ENCODE measurements at regions not wholly inside any gene's neighbourhood (a gene's known extent, or its start where the extent isn't known, plus 50 kb on each side); places are given as distances from the start of the nearest gene placed in this dataset.

GRCh38 chr3:30135190-30135589 is 471.2 kb upstream of the TGFBR2 start:
- Mint-ChIP-seq H3K9me3 (no peaks in the 10 kb centered on the region), H3K36me3 (ENCODE audit: low read depth) (no peaks in the 10 kb centered on the region), H3K27ac (no peak overlapping the region), H3K27me3 (no peaks in the 10 kb centered on the region), H3K4me3 (no peak overlapping the region), H3K4me1 (no peaks in the 10 kb centered on the region)
- ATAC-seq (no peak), DNase-seq (no peak)

- H3K27ac Mint-ChIP-seq: no peak overlapping the region
- DNase-seq: no peak
- no peaks in the 10 kb centered on the region for H3K27me3 Mint-ChIP-seq
- no peaks in the 10 kb centered on the region for H3K9me3 Mint-ChIP-seq
- ATAC-seq: no peak
- H3K4me3 Mint-ChIP-seq: no peak overlapping the region
- no peaks in the 10 kb centered on the region for H3K4me1 Mint-ChIP-seq
- H3K36me3 Mint-ChIP-seq (ENCODE audit: low read depth): no peaks in the 10 kb centered on the region
Observed at GRCh38 chr3:30139283-30139682, 467.1 kb upstream of the TGFBR2 start.

- no peak for DNase-seq
- H3K9me3 Mint-ChIP-seq: no peaks in the 10 kb centered on the region
- no peaks in the 10 kb centered on the region for H3K27me3 Mint-ChIP-seq
- no peak for ATAC-seq
- H3K4me1 Mint-ChIP-seq: no peaks in the 10 kb centered on the region
- H3K36me3 Mint-ChIP-seq (ENCODE audit: low read depth): no peaks in the 10 kb centered on the region
- no peak overlapping the region for H3K27ac Mint-ChIP-seq
- no peak overlapping the region for H3K4me3 Mint-ChIP-seq
Observed at GRCh38 chr3:30140356-30141075, 465.9 kb upstream of the TGFBR2 start.

DNA sequence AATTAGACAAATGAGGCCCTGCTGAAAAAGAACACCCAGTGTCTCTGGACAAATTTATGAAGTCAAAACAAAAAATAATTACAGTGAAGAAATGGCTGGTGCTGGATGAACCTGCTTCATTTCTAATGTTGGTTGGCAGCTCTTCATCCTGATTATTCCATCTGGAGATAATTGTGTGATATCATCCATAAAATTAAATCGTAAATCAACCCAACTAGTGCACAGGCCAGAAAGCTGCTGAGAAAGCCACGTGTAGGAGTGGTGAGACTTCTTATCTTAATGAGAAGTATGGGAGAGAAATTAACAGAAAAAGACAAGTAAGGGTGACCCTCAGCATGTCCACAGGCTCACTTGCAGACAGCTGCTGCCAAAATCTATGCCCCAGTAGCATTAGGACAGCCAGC is 465.2 kb upstream of the TGFBR2 start:
- no peaks in the 10 kb centered on the region for H3K27me3 Mint-ChIP-seq
- ATAC-seq (no peak), DNase-seq (no peak)
- H3K36me3 Mint-ChIP-seq (ENCODE audit: low read depth): no peaks in the 10 kb centered on the region
- H3K4me3 Mint-ChIP-seq: no peak overlapping the region
- H3K9me3 Mint-ChIP-seq: no peaks in the 10 kb centered on the region
- H3K27ac Mint-ChIP-seq: no peak overlapping the region
- H3K4me1 Mint-ChIP-seq: no peaks in the 10 kb centered on the region

DNA sequence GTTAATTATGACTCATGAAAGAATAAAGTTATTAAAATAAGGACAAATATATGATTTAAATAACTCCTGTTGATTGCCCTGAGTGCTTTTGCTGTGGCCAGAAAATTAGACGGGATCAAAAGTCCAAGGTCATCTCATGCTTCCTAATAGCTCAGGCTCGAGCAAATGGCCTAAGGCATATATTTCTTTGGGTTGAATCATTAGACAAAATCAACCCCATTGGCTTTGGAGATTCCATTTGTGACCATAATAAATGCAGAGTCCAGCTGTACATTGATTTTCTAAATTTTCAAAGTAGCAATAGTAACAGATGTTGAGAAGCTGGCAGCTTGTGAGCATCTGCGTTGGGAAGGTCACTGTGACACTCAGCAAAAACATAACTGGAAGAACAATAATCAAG is 464.5 kb upstream of the TGFBR2 start:
- DNase-seq (no peak), ATAC-seq (no peak)
- H3K27me3 Mint-ChIP-seq: no peaks in the 10 kb centered on the region
- H3K4me3 Mint-ChIP-seq: no peak overlapping the region
- no peak overlapping the region for H3K27ac Mint-ChIP-seq
- H3K36me3 Mint-ChIP-seq (ENCODE audit: low read depth): no peaks in the 10 kb centered on the region
- H3K9me3 Mint-ChIP-seq: no peaks in the 10 kb centered on the region
- no peaks in the 10 kb centered on the region for H3K4me1 Mint-ChIP-seq

GRCh38 chr3:30142946-30143345 is 463.5 kb upstream of the TGFBR2 start:
- no peak for ATAC-seq
- H3K36me3 Mint-ChIP-seq (ENCODE audit: low read depth): no peaks in the 10 kb centered on the region
- H3K4me3 Mint-ChIP-seq: no peak overlapping the region
- no peak overlapping the region for H3K27ac Mint-ChIP-seq
- no peaks in the 10 kb centered on the region for H3K27me3 Mint-ChIP-seq
- DNase-seq: no peak
- H3K4me1 Mint-ChIP-seq: no peaks in the 10 kb centered on the region
- H3K9me3 Mint-ChIP-seq: no peaks in the 10 kb centered on the region

GRCh38 chr3:30145281-30145680 is 461.1 kb upstream of the TGFBR2 start:
- ATAC-seq (no peak), DNase-seq (no peak)
- Mint-ChIP-seq H3K4me3 (no peak overlapping the region), H3K27me3 (no peaks in the 10 kb centered on the region), H3K27ac (no peak overlapping the region), H3K4me1 (no peaks in the 10 kb centered on the region), H3K9me3 (no peaks in the 10 kb centered on the region), H3K36me3 (ENCODE audit: low read depth) (no peaks in the 10 kb centered on the region)

DNA sequence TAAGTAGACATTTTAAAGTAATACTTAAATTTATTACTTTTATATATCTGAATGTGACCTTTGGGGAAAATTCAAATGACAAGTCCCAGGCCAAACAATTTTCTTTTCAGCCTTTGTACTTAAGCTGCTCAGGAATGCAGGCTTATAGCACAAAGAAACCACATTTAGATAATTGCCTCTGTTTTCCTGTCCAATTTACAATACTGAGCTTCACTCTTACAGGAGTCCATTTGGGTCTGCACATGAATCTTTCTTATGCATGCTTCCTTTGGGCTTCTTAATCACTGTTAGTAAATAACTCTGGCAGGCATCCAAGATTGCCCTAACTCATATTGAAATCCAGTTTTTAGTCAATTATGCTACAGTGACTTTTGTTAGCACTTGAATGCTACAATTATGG is 459.4 kb upstream of the TGFBR2 start:
- ATAC-seq (no peak), DNase-seq (no peak)
- no peak overlapping the region for H3K27ac Mint-ChIP-seq
- H3K36me3 Mint-ChIP-seq (ENCODE audit: low read depth): no peaks in the 10 kb centered on the region
- no peaks in the 10 kb centered on the region for H3K9me3 Mint-ChIP-seq
- no peaks in the 10 kb centered on the region for H3K27me3 Mint-ChIP-seq
- no peaks in the 10 kb centered on the region for H3K4me1 Mint-ChIP-seq
- no peak overlapping the region for H3K4me3 Mint-ChIP-seq

GRCh38 chr3:30154853-30155252 is 451.5 kb upstream of the TGFBR2 start:
- no peak for ATAC-seq
- H3K4me3 Mint-ChIP-seq: no peak overlapping the region
- no peaks in the 10 kb centered on the region for H3K9me3 Mint-ChIP-seq
- no peak for DNase-seq
- no peaks in the 10 kb centered on the region for H3K36me3 Mint-ChIP-seq (ENCODE audit: low read depth)
- no peak overlapping the region for H3K27ac Mint-ChIP-seq
- no peaks in the 10 kb centered on the region for H3K4me1 Mint-ChIP-seq
- no peaks in the 10 kb centered on the region for H3K27me3 Mint-ChIP-seq

GRCh38 chr3:30155755-30156154 is 450.6 kb upstream of the TGFBR2 start:
- Mint-ChIP-seq H3K27me3 (no peaks in the 10 kb centered on the region), H3K4me3 (no peak overlapping the region), H3K27ac (no peak overlapping the region), H3K36me3 (ENCODE audit: low read depth) (no peaks in the 10 kb centered on the region), H3K4me1 (no peaks in the 10 kb centered on the region), H3K9me3 (no peaks in the 10 kb centered on the region)
- no peak for ATAC-seq
- DNase-seq: no peak

DNA sequence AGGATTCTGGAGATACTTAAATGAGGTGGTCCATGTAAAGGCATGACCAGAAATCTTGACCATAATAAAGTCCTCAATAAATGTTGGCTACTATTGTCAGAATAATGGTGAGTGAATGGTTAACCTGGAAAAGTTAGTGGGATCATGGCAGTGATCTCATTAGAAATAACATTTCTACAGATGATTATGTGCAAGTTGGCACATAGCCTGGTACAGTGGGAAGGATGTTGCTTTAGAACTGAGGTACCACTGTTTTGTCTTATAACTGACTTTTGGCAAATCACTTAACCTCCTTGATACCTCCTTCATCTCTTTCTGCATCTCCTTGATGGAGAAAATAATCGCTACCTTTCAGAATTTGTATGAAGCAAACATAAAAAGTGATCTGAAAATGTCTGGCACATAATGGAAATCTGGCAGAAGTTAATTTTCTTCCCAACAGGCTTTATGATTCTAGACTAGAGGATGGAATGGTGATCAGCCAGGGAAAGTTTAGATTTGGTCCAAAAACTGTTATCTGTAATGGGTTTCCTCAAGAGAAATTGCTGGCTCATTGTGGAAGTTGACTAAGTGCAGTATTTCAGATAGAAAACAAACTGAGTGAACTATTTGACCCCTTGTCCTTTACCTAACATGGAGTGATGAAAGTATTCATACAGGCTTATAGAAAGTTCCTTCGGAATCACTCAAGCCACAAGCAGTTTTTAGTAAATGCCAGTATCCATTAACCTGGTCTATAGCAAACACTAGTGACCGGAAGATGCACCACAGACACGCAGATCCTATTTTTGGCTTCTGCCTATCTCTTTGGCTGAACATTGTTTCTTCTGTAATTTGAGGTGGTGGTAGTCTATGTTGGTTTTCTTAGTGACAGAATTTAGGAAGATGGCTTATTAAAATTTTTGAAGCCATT is 449.6 kb upstream of the TGFBR2 start:
- H3K27ac Mint-ChIP-seq: no peak overlapping the region
- no peaks in the 10 kb centered on the region for H3K9me3 Mint-ChIP-seq
- H3K4me3 Mint-ChIP-seq: no peak overlapping the region
- H3K27me3 Mint-ChIP-seq: no peaks in the 10 kb centered on the region
- DNase-seq: no peak
- H3K36me3 Mint-ChIP-seq (ENCODE audit: low read depth): no peaks in the 10 kb centered on the region
- no peaks in the 10 kb centered on the region for H3K4me1 Mint-ChIP-seq
- no peak for ATAC-seq

- no peaks in the 10 kb centered on the region for H3K4me1 Mint-ChIP-seq
- no peak overlapping the region for H3K4me3 Mint-ChIP-seq
- H3K27me3 Mint-ChIP-seq: no peaks in the 10 kb centered on the region
- no peak overlapping the region for H3K27ac Mint-ChIP-seq
- peaks cover 6% of the 10 kb centered on the region for H3K9me3 Mint-ChIP-seq
- no peak for ATAC-seq
- no peaks in the 10 kb centered on the region for H3K36me3 Mint-ChIP-seq (ENCODE audit: low read depth)
- DNase-seq: no peak
Observed at GRCh38 chr3:30161375-30161774, 445.0 kb upstream of the TGFBR2 start.

DNA sequence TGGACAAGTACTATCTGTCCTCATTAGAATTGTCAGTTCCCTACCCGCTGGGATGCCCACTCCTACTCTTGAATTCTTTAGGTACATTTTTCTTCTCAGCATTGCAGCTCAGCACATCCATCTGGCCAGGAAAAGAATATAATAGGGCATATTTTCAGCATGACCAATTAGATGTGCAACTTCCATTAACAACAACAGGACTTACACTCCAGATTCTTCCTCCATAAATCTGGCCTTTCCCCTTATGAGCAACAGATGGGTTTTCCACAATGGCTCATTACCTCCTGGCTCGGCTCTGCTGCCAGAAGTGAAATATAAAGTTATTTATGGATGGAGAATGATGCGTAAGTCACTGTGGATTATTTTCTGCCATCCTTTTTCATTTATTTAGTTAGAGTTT is 443.8 kb upstream of the TGFBR2 start:
- Mint-ChIP-seq H3K4me1 (no peaks in the 10 kb centered on the region), H3K4me3 (no peak overlapping the region), H3K9me3 (peaks cover 6% of the 10 kb centered on the region), H3K27ac (no peak overlapping the region), H3K27me3 (no peaks in the 10 kb centered on the region), H3K36me3 (ENCODE audit: low read depth) (no peaks in the 10 kb centered on the region)
- DNase-seq: no peak
- no peak for ATAC-seq

GRCh38 chr3:30166535-30166934 is 439.9 kb upstream of the TGFBR2 start:
- no peak overlapping the region for H3K27ac Mint-ChIP-seq
- peaks cover 6% of the 10 kb centered on the region for H3K9me3 Mint-ChIP-seq
- H3K4me3 Mint-ChIP-seq: no peak overlapping the region
- ATAC-seq: no peak
- no peak for DNase-seq
- H3K27me3 Mint-ChIP-seq: no peaks in the 10 kb centered on the region
- no peaks in the 10 kb centered on the region for H3K4me1 Mint-ChIP-seq
- no peaks in the 10 kb centered on the region for H3K36me3 Mint-ChIP-seq (ENCODE audit: low read depth)

DNA sequence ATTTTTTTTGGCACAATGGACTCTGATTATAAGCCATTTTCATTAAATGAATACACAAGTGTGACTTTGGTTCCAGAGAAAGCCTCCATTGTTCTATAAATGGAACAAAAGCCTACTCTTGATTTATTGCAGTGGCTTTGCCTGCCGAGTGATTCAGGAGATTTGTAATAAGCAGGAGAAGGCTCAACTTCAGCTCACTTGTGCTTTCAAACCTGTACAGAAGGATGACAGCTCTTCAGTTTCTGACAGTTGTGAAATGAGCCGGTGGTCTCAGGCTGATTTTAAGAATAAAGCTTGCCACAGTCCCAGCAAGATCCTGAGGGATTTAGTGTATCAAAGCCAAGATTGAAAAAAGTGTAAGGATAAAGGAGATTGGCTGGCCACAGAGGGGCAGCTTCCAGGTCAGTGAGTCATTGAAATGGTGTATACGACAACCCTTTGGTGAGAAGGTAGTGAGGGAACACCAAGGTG is 438.8 kb upstream of the TGFBR2 start:
- Mint-ChIP-seq H3K27me3 (no peaks in the 10 kb centered on the region), H3K36me3 (ENCODE audit: low read depth) (no peaks in the 10 kb centered on the region), H3K4me3 (no peak overlapping the region), H3K27ac (no peak overlapping the region), H3K9me3 (peaks cover 6% of the 10 kb centered on the region), H3K4me1 (no peaks in the 10 kb centered on the region)
- ATAC-seq: no peak
- no peak for DNase-seq

Measured in activated naive CD8-positive, alpha-beta T cell treated with anti-CD3 and anti-CD28 coated beads, Interleukin-2, amount 50 U/mL, for 24 hours (primary cell).